ENCODE measurements at regions not wholly inside any gene's neighbourhood (a gene's known extent, or its start where the extent isn't known, plus 50 kb on each side); places are given as distances from the start of the nearest gene placed in this dataset.

DNA sequence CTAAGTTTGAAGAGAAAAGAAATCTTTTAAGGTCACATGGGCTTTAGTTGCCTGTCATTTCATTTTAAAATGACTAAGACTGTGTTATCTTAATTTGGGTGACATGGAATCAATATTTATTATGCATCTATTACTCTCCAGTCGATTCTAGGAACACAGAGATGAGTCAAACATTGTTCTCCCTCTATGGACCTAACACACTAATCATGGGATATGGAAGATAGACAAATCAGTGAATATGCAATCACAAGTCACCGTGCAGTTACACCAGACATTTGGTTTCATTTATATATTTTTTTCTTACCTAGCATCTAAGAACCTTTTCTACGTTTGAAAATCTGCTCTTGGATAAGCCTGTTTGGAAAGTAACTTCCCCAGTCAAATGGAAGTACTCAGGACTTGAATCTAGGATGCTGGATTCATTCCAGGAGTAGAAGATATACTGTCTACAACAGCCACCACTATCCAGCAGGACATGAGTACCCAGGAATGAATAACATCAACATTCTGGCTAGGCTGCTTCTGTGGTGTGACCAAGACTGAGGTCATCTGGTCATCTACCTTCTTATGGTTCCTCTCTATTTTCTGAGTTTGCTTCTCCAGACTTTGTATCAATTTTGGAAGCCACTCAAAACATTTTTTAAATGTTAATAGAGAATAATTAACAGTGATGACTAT, 902.9 kb upstream of the LRRN3 start:
- TF ChIP-seq TAF1 (IDR thresholded peaks at IDR 0.05; ENCODE audit: borderline replicate concordance, low read depth, low read length): no peak
- TF ChIP-seq, protein P1, sequence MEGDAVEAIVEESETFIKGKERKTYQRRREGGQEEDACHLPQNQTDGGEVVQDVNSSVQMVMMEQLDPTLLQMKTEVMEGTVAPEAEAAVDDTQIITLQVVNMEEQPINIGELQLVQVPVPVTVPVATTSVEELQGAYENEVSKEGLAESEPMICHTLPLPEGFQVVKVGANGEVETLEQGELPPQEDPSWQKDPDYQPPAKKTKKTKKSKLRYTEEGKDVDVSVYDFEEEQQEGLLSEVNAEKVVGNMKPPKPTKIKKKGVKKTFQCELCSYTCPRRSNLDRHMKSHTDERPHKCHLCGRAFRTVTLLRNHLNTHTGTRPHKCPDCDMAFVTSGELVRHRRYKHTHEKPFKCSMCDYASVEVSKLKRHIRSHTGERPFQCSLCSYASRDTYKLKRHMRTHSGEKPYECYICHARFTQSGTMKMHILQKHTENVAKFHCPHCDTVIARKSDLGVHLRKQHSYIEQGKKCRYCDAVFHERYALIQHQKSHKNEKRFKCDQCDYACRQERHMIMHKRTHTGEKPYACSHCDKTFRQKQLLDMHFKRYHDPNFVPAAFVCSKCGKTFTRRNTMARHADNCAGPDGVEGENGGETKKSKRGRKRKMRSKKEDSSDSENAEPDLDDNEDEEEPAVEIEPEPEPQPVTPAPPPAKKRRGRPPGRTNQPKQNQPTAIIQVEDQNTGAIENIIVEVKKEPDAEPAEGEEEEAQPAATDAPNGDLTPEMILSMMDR (IDR thresholded peaks at IDR 0.05 in 2 of 3, conservative IDR thresholded peaks at IDR 0.05 in 1 of 3; ENCODE audit: control insufficient read depth in 2 of 3, extremely low read depth in 1 of 3, insufficient read depth in 1 of 3, low read depth in 3 of 3, low read length in 3 of 3): no peak
- TF ChIP-seq SPI1 (IDR thresholded peaks at IDR 0.05; ENCODE audit: borderline replicate concordance, insufficient read depth, low read depth, low read length): no peak
- no peak for TF ChIP-seq CBX5 (IDR thresholded peaks at IDR 0.05; ENCODE audit: low read depth)
- TF ChIP-seq POLR2AphosphoS5 (IDR thresholded peaks at IDR 0.05; ENCODE audit: low read length): no peak
- no peak for TF ChIP-seq EGR1 (IDR thresholded peaks at IDR 0.05; ENCODE audit: borderline replicate concordance in 1 of 2, low read depth in 2 of 2, low read length in 2 of 2)
- no peaks in the 10 kb centered on the region for H3K4me1 ChIP-seq (ENCODE audit: control insufficient read depth, insufficient read depth, low read length)
- no peaks in the 10 kb centered on the region for H3K79me2 ChIP-seq (ENCODE audit: control insufficient read depth, insufficient read depth, low read length)
- ChIA-PET SMC1A (ENCODE audit: uncharacterized antibody, unreplicated experiment) (no interaction called here), CTCF (no interaction called here), POLR2A (no interaction called here), RAD21 (ENCODE audit: unreplicated experiment) (no interaction called here)
- no peak for FAIRE-seq
- H3K27me3 ChIP-seq (replicated peaks in 1 of 2; ENCODE audit: control insufficient read depth in 2 of 2, insufficient read depth in 2 of 2, low read length in 1 of 2): no peaks in the 10 kb centered on the region
- ATAC-seq: no peak
- no peak overlapping the region for H3K4me2 ChIP-seq (ENCODE audit: control insufficient read depth, insufficient read depth)
- H3K4me3 ChIP-seq: no peak overlapping the region
- H3K9ac ChIP-seq (ENCODE audit: control insufficient read depth, insufficient read depth, low read length): no peak overlapping the region
- WGBS (ENCODE audit: insufficient coverage, insufficient replicate concordance, low lambda C conversion rate, missing lambda C conversion rate): 19% methylated on average over 3 of the region's 3 CpGs
- no TSS peak for BruUV-seq (replicated peaks)
- H4K20me1 ChIP-seq (ENCODE audit: control insufficient read depth, insufficient read depth): no peaks in the 10 kb centered on the region
- intact Hi-C loops (cut with micrococcal nuclease; ENCODE audit: unreplicated experiment) (no loop called here), in situ Hi-C loops (cut with MboI) (no loop called here)
- no peak overlapping the region for H3K27ac ChIP-seq (ENCODE audit: control insufficient read depth, insufficient read depth)
- H3K9me3 ChIP-seq (replicated peaks; ENCODE audit: control insufficient read depth, insufficient read depth, low read length): no peaks in the 10 kb centered on the region
- H3K36me3 ChIP-seq (ENCODE audit: control insufficient read depth in 2 of 2, insufficient read depth in 2 of 2, low read length in 1 of 2): no peaks in the 10 kb centered on the region
- DNase-seq (ENCODE audit: low read depth, low spot score): no peak
- no peak overlapping the region for H2AFZ ChIP-seq (ENCODE audit: control insufficient read depth, low read depth, low read length)
